ENCODE measurements at regions not wholly inside any gene's neighbourhood (a gene's known extent, or its start where the extent isn't known, plus 50 kb on each side); places are given as distances from the start of the nearest gene placed in this dataset.
"Not testable (repeated sequence)": the region's sequence is repeated elsewhere in the genome, so short reads cannot be mapped to it uniquely, and the experiment has no call there.

GRCh38 chr15:19972582-19972981 lies 569.0 kb downstream of the GOLGA6L6 start:
- not testable (repeated sequence) for TF ChIP-seq CTCF (IDR thresholded peaks at IDR 0.05); ZFX (IDR thresholded peaks at IDR 0.05; ENCODE audit: borderline replicate concordance)

Measured in 22Rv1 (cell line).